Calu3 (cell line): ENCODE measurements at regions not wholly inside any gene's neighbourhood (a gene's known extent, or its start where the extent isn't known, plus 50 kb on each side); places are given as distances from the start of the nearest gene placed in this dataset.

ENCODE experiments used
- BruUV-seq: library from RNA; stranded (reverse); fragments of 400-500 nt; replicated peaks from 2 replicates; lab custom pipeline; 2021; lab: Mats Ljungman, UMichigan
- CTCF ChIA-PET: fragments of 300-600 bp; sonication (Branson Sonifier 250); formaldehyde crosslinking; loops from one replicate; lab custom pipeline; 2022; ENCODE audit warnings: antibody characterized with exemption; lab: Charles Lee
- DNase-seq: peaks from one replicate; pipeline ENCODE4 v3.0.0; 2022
- H3K27ac Mint-ChIP-seq: one replicate; pipeline ENCODE4 v1.8.0; 2022; ENCODE audit warnings: mixed read lengths; ENCODE audit not compliant: unreplicated experiment
- H3K27me3 Mint-ChIP-seq: one replicate; pipeline ENCODE4 v1.8.0; 2022; ENCODE audit warnings: mixed read lengths; ENCODE audit not compliant: unreplicated experiment
- H3K36me3 Mint-ChIP-seq: one replicate; pipeline ENCODE4 v1.8.0; 2022; ENCODE audit warnings: mild to moderate bottlenecking, moderate library complexity, mixed read lengths; ENCODE audit not compliant: insufficient read depth, unreplicated experiment
- H3K4me1 Mint-ChIP-seq: one replicate; pipeline ENCODE4 v1.8.0; 2022; ENCODE audit warnings: mild to moderate bottlenecking, low read depth, mixed read lengths; ENCODE audit not compliant: unreplicated experiment
- H3K4me3 Mint-ChIP-seq: one replicate; pipeline ENCODE4 v1.8.0; 2022; ENCODE audit warnings: mild to moderate bottlenecking, low read depth, moderate library complexity, mixed read lengths; ENCODE audit not compliant: unreplicated experiment
- H3K9me3 Mint-ChIP-seq: one replicate; pipeline ENCODE4 v1.8.0; 2022; ENCODE audit warnings: low read depth, mixed read lengths; ENCODE audit not compliant: unreplicated experiment
- intact Hi-C: fragments of 100-400 bp; cut with micrococcal nuclease; formaldehyde crosslinking; loops from one replicate; pipeline ENCODE4 v1.10.0; 2022; ENCODE audit not compliant: unreplicated experiment
- TF ChIP-seq, protein P1 (sequence below): fragments of 200-600 bp; IDR thresholded peaks from one replicate; pipeline ENCODE4 v1.8.0; 2022; ENCODE audit warnings: antibody characterized with exemption; ENCODE audit not compliant: unreplicated experiment

DNA sequence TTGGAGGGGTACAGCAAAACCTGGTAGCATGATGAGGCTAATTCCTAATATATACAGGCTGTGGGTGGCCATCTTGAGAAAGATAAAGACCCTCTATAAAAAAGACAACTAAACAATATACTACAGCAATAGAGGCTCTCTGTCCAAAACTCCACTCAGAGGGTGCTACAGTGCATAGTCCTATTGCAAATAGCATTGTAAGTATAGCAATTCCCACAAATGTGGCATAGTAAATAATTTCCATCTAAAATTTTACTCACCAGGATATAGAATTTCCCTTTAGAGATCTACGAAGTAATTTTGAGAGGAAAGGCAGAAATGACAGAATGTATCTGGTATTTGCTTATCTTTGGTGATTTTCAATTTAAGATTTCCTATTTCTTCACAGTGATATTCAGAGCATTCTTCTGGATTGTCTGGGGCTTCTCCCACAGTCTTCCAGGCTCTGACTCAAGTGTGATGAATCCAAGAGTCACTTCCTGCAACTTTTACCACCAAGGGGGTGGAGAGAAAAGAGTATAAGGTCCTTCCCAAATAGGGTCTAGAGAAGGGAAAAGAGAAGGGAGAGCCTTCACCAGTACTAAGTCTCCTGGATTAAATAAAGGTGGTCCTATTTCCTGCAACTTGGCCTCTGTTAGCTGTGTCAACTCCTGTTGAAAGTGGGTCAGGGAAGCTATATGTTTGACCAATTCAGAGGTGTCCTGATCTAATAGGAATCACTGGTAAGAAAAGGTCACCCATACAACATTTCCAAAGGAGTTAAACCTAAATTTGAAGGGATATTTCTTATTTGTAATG, 1054.7 kb upstream of the CNTN5 start:
- Mint-ChIP-seq H3K27me3 (no peaks in the 10 kb centered on the region), H3K27ac (no peak overlapping the region), H3K36me3 (no peaks in the 10 kb centered on the region), H3K4me3 (no peak overlapping the region), H3K9me3 (peaks cover 14% of the 10 kb centered on the region), H3K4me1 (no peaks in the 10 kb centered on the region)
- TF ChIP-seq, protein P1, sequence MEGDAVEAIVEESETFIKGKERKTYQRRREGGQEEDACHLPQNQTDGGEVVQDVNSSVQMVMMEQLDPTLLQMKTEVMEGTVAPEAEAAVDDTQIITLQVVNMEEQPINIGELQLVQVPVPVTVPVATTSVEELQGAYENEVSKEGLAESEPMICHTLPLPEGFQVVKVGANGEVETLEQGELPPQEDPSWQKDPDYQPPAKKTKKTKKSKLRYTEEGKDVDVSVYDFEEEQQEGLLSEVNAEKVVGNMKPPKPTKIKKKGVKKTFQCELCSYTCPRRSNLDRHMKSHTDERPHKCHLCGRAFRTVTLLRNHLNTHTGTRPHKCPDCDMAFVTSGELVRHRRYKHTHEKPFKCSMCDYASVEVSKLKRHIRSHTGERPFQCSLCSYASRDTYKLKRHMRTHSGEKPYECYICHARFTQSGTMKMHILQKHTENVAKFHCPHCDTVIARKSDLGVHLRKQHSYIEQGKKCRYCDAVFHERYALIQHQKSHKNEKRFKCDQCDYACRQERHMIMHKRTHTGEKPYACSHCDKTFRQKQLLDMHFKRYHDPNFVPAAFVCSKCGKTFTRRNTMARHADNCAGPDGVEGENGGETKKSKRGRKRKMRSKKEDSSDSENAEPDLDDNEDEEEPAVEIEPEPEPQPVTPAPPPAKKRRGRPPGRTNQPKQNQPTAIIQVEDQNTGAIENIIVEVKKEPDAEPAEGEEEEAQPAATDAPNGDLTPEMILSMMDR: no peak
- intact Hi-C loops: no loop called here
- no peak for DNase-seq
- BruUV-seq: no TSS peak
- CTCF ChIA-PET: no interaction called here

DNA sequence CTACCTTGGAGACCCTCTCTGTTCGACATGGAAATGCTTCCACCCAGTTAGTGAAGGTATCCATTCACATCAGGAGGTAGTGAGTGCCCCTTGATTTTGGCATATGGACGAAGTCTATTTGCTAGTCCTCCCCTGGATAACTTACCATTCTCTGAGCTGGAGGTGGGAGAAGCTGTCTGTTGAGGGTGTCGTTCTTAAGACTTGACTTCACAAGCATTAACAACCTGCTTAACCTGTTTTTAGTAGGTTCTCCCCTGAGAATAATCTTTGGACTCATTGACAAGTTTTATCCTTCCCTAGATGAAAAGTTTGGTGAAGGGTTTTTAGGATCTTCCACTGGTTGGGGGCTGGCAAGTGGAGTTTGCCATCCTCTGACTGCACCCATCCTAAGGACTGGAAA, 1053.8 kb upstream of the CNTN5 start:
- Mint-ChIP-seq H3K4me3 (no peak overlapping the region), H3K27me3 (no peaks in the 10 kb centered on the region), H3K4me1 (no peaks in the 10 kb centered on the region), H3K9me3 (peaks cover 12% of the 10 kb centered on the region), H3K27ac (no peak overlapping the region), H3K36me3 (no peaks in the 10 kb centered on the region)
- BruUV-seq: no TSS peak
- intact Hi-C loops: no loop called here
- TF ChIP-seq, protein P1: no peak
- CTCF ChIA-PET: no interaction called here
- DNase-seq: no peak

DNA sequence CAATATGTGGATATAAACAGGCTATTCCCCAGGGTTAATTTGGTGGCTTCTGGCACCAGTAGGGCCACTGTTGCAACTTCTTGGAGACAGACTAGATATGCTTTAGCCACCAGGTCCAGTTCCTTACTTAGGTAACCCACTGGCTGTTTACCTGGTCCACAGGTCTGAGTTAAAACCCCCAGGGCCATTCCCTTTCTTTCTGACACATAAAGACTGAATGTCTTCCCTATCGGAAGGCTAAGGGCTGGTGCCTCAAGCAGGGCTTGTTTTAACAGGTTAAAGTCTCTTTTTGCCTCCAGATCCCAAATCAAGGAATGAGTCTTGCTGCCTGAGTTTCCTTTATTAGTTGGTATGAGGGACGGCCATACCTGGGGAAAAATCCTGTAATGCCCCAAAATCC, 1052.7 kb upstream of the CNTN5 start:
- H3K27ac Mint-ChIP-seq: no peak overlapping the region
- H3K4me1 Mint-ChIP-seq: no peaks in the 10 kb centered on the region
- no peaks in the 10 kb centered on the region for H3K36me3 Mint-ChIP-seq

DNA sequence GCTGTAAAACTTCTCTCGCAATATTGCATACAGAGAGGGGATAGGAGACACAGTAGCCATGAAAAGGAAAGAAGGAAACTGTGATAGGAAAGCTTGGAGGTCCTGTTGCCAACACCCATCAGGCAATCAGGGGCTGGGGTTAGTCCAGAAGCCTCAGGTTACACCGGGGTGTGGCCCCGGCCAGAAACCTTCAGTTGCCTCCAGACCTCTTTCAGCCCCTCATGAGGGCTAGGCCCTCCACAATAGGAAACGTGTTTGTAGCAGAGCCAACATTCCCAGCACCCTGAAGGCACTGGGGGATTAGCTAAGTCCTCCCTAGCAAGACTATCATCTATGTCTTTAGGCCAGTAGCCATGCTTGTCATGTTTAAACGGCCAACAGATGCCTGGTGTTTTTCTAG, 1048.0 kb upstream of the CNTN5 start:
- CTCF ChIA-PET: no interaction called here
- no peak overlapping the region for H3K4me3 Mint-ChIP-seq
- BruUV-seq: no TSS peak

More for the DNA sequence above, 1052.7 kb upstream of the CNTN5 start:
- no TSS peak for BruUV-seq
- TF ChIP-seq, protein P1: no peak
- H3K27me3 Mint-ChIP-seq: no peaks in the 10 kb centered on the region
- H3K4me3 Mint-ChIP-seq: no peak overlapping the region
- CTCF ChIA-PET: no interaction called here
- intact Hi-C loops: no loop called here
- peaks cover 6% of the 10 kb centered on the region for H3K9me3 Mint-ChIP-seq
- no peak for DNase-seq

More for the DNA sequence above, 1048.0 kb upstream of the CNTN5 start:
- no peak for DNase-seq
- Mint-ChIP-seq H3K36me3 (no peaks in the 10 kb centered on the region), H3K27ac (no peak overlapping the region), H3K4me1 (no peaks in the 10 kb centered on the region), H3K9me3 (peaks cover 4% of the 10 kb centered on the region), H3K27me3 (no peaks in the 10 kb centered on the region)
- TF ChIP-seq, protein P1: no peak
- intact Hi-C loops: no loop called here
